ENCODE measurements at regions not wholly inside any gene's neighbourhood (a gene's known extent, or its start where the extent isn't known, plus 50 kb on each side); places are given as distances from the start of the nearest gene placed in this dataset.
A peak's percentile ranks its signal among the peaks of the same experiment; 100 is the strongest.

- no peak for DNase-seq (ENCODE audit: low spot score in 2 of 2)
- no peak overlapping the region for H3K27ac ChIP-seq
- H3K27me3 ChIP-seq = no peaks in the 10 kb centered on the region
- H3K9me3 ChIP-seq = no peaks in the 10 kb centered on the region
- TF ChIP-seq EP300 (IDR thresholded peaks at IDR 0.05) (no peak), CTCF (IDR thresholded peaks at IDR 0.05) (no peak), POLR2A (IDR thresholded peaks at IDR 0.05) (no peak), POLR2AphosphoS5 (IDR thresholded peaks at IDR 0.05) (no peak)
- no peaks in the 10 kb centered on the region for H3K4me1 ChIP-seq
- no peak overlapping the region for H3K4me3 ChIP-seq
- WGBS = 85% methylated on average over 2 of the region's 2 CpGs
- no peaks in the 10 kb centered on the region for H3K36me3 ChIP-seq
Measured at GRCh38 chr18:75928706-75929105, 501.2 kb upstream of the SMIM21 start.

- no peak for DNase-seq (ENCODE audit: low spot score in 2 of 2)
- H3K36me3 ChIP-seq = no peaks in the 10 kb centered on the region
- 81% methylated on average over 5 of the region's 5 CpGs for WGBS
- no peak overlapping the region for H3K27ac ChIP-seq
- H3K4me3 ChIP-seq = no peak overlapping the region
- no peaks in the 10 kb centered on the region for H3K27me3 ChIP-seq
- peaks cover 4% of the 10 kb centered on the region for H3K4me1 ChIP-seq
- H3K9me3 ChIP-seq = no peaks in the 10 kb centered on the region
- no peak for TF ChIP-seq EP300 (IDR thresholded peaks at IDR 0.05)
Measured at GRCh38 chr18:75927791-75928190, 500.3 kb upstream of the SMIM21 start.

GRCh38 chr18:75926811-75927210 lies 499.3 kb upstream of the SMIM21 start:
- no peak overlapping the region for H3K4me3 ChIP-seq
- H3K9me3 ChIP-seq = no peaks in the 10 kb centered on the region
- H3K36me3 ChIP-seq = no peaks in the 10 kb centered on the region
- no peak for TF ChIP-seq POLR2AphosphoS5 (IDR thresholded peaks at IDR 0.05)
- no peak for TF ChIP-seq POLR2A (IDR thresholded peaks at IDR 0.05)
- TF ChIP-seq CTCF (IDR thresholded peaks at IDR 0.05) = no peak
- TF ChIP-seq EP300 (IDR thresholded peaks at IDR 0.05) = no peak
- peaks cover 4% of the 10 kb centered on the region for H3K4me1 ChIP-seq
- no peak for DNase-seq (ENCODE audit: low spot score in 2 of 2)
- no peak overlapping the region for H3K27ac ChIP-seq
- no peaks in the 10 kb centered on the region for H3K27me3 ChIP-seq
- WGBS = 90% methylated on average over 6 of the region's 6 CpGs

GRCh38 chr18:75923169-75923568 lies 495.7 kb upstream of the SMIM21 start:
- no peaks in the 10 kb centered on the region for H3K9me3 ChIP-seq
- TF ChIP-seq EP300 (IDR thresholded peaks at IDR 0.05) (no peak), POLR2AphosphoS5 (IDR thresholded peaks at IDR 0.05) (no peak), CTCF (IDR thresholded peaks at IDR 0.05) (no peak), POLR2A (IDR thresholded peaks at IDR 0.05) (no peak)
- H3K36me3 ChIP-seq = no peaks in the 10 kb centered on the region
- no peak overlapping the region for H3K27ac ChIP-seq
- 15% methylated on average over 4 of the region's 4 CpGs for WGBS
- H3K4me1 ChIP-seq = peaks cover 4% of the 10 kb centered on the region
- no peak overlapping the region for H3K4me3 ChIP-seq
- peak in 1 of 2 donors; percentile 70 for DNase-seq (ENCODE audit: low spot score in 2 of 2)
- H3K27me3 ChIP-seq = no peaks in the 10 kb centered on the region

GRCh38 chr18:75916624-75916982 lies 489.1 kb upstream of the SMIM21 start:
- no peak overlapping the region for H3K27ac ChIP-seq
- peaks cover 14% of the 10 kb centered on the region for H3K27me3 ChIP-seq
- WGBS = 40% methylated on average over 1 of the region's 18 CpGs
- no peaks in the 10 kb centered on the region for H3K36me3 ChIP-seq
- peaks cover 8% of the 10 kb centered on the region for H3K4me1 ChIP-seq
- H3K4me3 ChIP-seq = peak overlapping the region; percentile 48
- TF ChIP-seq POLR2AphosphoS5 (IDR thresholded peaks at IDR 0.05) = no peak
- TF ChIP-seq CTCF (IDR thresholded peaks at IDR 0.05) = no peak
- TF ChIP-seq POLR2A (IDR thresholded peaks at IDR 0.05) = no peak
- no peak for TF ChIP-seq EP300 (IDR thresholded peaks at IDR 0.05)
- no peaks in the 10 kb centered on the region for H3K9me3 ChIP-seq
- no peak for DNase-seq (ENCODE audit: low spot score in 2 of 2)

GRCh38 chr18:75915941-75916623 lies 488.6 kb upstream of the SMIM21 start:
- WGBS = 7% methylated on average over 22 of the region's 77 CpGs
- peak overlapping the region; percentile 48 for H3K4me3 ChIP-seq
- peaks cover 14% of the 10 kb centered on the region for H3K27me3 ChIP-seq

More at GRCh38 chr18:75915941-75916623, 488.6 kb upstream of the SMIM21 start:
- H3K36me3 ChIP-seq = no peaks in the 10 kb centered on the region
- TF ChIP-seq CTCF (IDR thresholded peaks at IDR 0.05) (no peak), POLR2A (IDR thresholded peaks at IDR 0.05) (no peak), POLR2AphosphoS5 (IDR thresholded peaks at IDR 0.05) (no peak), EP300 (IDR thresholded peaks at IDR 0.05) (no peak)
- no peaks in the 10 kb centered on the region for H3K9me3 ChIP-seq
- no peak overlapping the region for H3K27ac ChIP-seq
- no peak for DNase-seq (ENCODE audit: low spot score in 2 of 2)
- peaks cover 8% of the 10 kb centered on the region for H3K4me1 ChIP-seq

Data from suprapubic skin (tissue), 4 donors.